HEK293 (cell line): ENCODE measurements at regions not wholly inside any gene's neighbourhood (a gene's known extent, or its start where the extent isn't known, plus 50 kb on each side); places are given as distances from the start of the nearest gene placed in this dataset.

Source experiments
- CTCF ChIA-PET: fragments of 350-600 bp; formaldehyde crosslinking; extraction: SDS; loops from one replicate; lab custom pipeline; 2021; ENCODE audit warnings: antibody characterized with exemption; lab: Yijun Ruan, JAX
- POLR2A ChIA-PET: fragments of 300-600 bp; formaldehyde crosslinking; extraction: SDS; loops from one replicate; lab custom pipeline; 2020; ENCODE audit warnings: antibody characterized with exemption, inconsistent platforms; lab: Yijun Ruan, JAX
- H3K27ac ChIP-seq: fragments of 200-500 bp; sonication (Bioruptor generic); 2 replicates; pipeline ENCODE4 v1.5.1; 2014; ENCODE audit warnings: low read depth, low read length, control low read depth, inconsistent platforms; ENCODE audit errors: extremely low read depth
- H3K36me3 ChIP-seq, 2 experiments: fragments of 200-500 bp in 1 of 2; sonication (Bioruptor generic) in 1 of 2; 1 replicate in 1 of 2; 2 replicates in 1 of 2; pipeline ENCODE4 v1.5.1; 2014 to 2017; ENCODE audit warnings: inconsistent platforms in 2 of 2, low read length in 2 of 2; ENCODE audit not compliant: control insufficient read depth in 2 of 2, insufficient read depth in 1 of 2
- H3K4me1 ChIP-seq: fragments of 200-500 bp; sonication (Bioruptor generic); 2 replicates; pipeline ENCODE4 v1.5.1; 2014; ENCODE audit warnings: mild to moderate bottlenecking, low read length, inconsistent platforms; ENCODE audit not compliant: control insufficient read depth, insufficient read depth
- H3K4me3 ChIP-seq: 2 replicates; pipeline ENCODE4 v1.5.1; 2011; ENCODE audit warnings: low read depth, mild to moderate bottlenecking, control low read depth, low read length, moderate library complexity
- H3K9me3 ChIP-seq: fragments of 200-500 bp; sonication (Bioruptor generic); 2 replicates; pipeline ENCODE4 v1.5.1; 2014; ENCODE audit warnings: low read depth, low read length, inconsistent platforms; ENCODE audit not compliant: control insufficient read depth, insufficient read depth
- GFI1B ChIP-seq: fragments of 450-650 bp; formaldehyde crosslinking; IDR thresholded peaks from 2 replicates; pipeline ENCODE4 v1.5.1; 2016; ENCODE audit warnings: missing biosample characterization, missing genetic modification characterization
- HOXD13 ChIP-seq: sonication (generic); formaldehyde crosslinking; IDR thresholded peaks from 2 replicates; pipeline ENCODE4 v1.8.0; 2022; ENCODE audit warnings: missing genetic modification reagents, borderline replicate concordance
- MEIS1 ChIP-seq: sonication (generic); formaldehyde crosslinking; IDR thresholded peaks from 2 replicates; pipeline ENCODE4 v1.8.1; 2022; ENCODE audit warnings: missing genetic modification reagents, mild to moderate bottlenecking, borderline replicate concordance
- RBAK ChIP-seq: fragments of 450-650 bp; formaldehyde crosslinking; IDR thresholded peaks from 2 replicates; pipeline ENCODE4 v1.5.1; 2016; ENCODE audit warnings: missing biosample characterization, missing genetic modification characterization
- ZFP41 ChIP-seq: fragments of 450-650 bp; formaldehyde crosslinking; IDR thresholded peaks from 2 replicates; pipeline ENCODE4 v1.5.1; 2016; ENCODE audit warnings: missing biosample characterization, missing genetic modification characterization, borderline replicate concordance
- ZNF174 ChIP-seq: fragments of 450-650 bp; formaldehyde crosslinking; IDR thresholded peaks from 2 replicates; pipeline ENCODE4 v1.5.0; 2017; ENCODE audit warnings: missing biosample characterization, mild to moderate bottlenecking, missing genetic modification characterization
- ZNF184 ChIP-seq: fragments of 450-650 bp; IDR thresholded peaks from 2 replicates; pipeline ENCODE4 v1.5.1; 2018; ENCODE audit warnings: missing biosample characterization, mild to moderate bottlenecking, missing genetic modification characterization
- ZNF214 ChIP-seq: fragments of 450-650 bp; formaldehyde crosslinking; IDR thresholded peaks from 2 replicates; pipeline ENCODE4 v1.5.1; 2017; ENCODE audit warnings: missing biosample characterization, mild to moderate bottlenecking, missing genetic modification characterization, borderline replicate concordance
- ZNF23 ChIP-seq: fragments of 450-650 bp; formaldehyde crosslinking; IDR thresholded peaks from 2 replicates; pipeline ENCODE4 v1.5.1; 2016; ENCODE audit warnings: missing biosample characterization, missing genetic modification characterization, borderline replicate concordance
- ZNF416 ChIP-seq: fragments of 450-650 bp; formaldehyde crosslinking; IDR thresholded peaks from 2 replicates; pipeline ENCODE4 v1.5.1; 2016; ENCODE audit warnings: missing biosample characterization, missing genetic modification characterization
- ZNF473 ChIP-seq: fragments of 450-650 bp; formaldehyde crosslinking; IDR thresholded peaks from 2 replicates; pipeline ENCODE4 v1.5.1; 2017; ENCODE audit warnings: missing biosample characterization, missing genetic modification characterization
- ZNF510 ChIP-seq: fragments of 450-650 bp; formaldehyde crosslinking; IDR thresholded peaks from 2 replicates; pipeline ENCODE4 v1.5.1; 2018; ENCODE audit warnings: mild to moderate bottlenecking, missing genetic modification characterization, missing biosample characterization; ENCODE audit not compliant: insufficient replicate concordance
- ZNF544 ChIP-seq: fragments of 450-650 bp; formaldehyde crosslinking; IDR thresholded peaks from 2 replicates; pipeline ENCODE4 v1.5.0; 2017; ENCODE audit warnings: missing biosample characterization, missing genetic modification characterization
- ZNF571 ChIP-seq: fragments of 450-650 bp; formaldehyde crosslinking; IDR thresholded peaks from 2 replicates; pipeline ENCODE4 v1.5.0; 2017; ENCODE audit warnings: missing biosample characterization, missing genetic modification characterization
- TF ChIP-seq, protein P1 (sequence below): fragments of 450-650 bp; formaldehyde crosslinking; IDR thresholded peaks from 2 replicates; pipeline ENCODE4 v1.5.1; 2016; ENCODE audit warnings: missing biosample characterization, missing genetic modification characterization
- TF ChIP-seq, protein P2 (sequence below): fragments of 450-650 bp; formaldehyde crosslinking; IDR thresholded peaks from 2 replicates; pipeline ENCODE4 v1.5.1; 2016; ENCODE audit warnings: missing biosample characterization, missing genetic modification characterization
- TF ChIP-seq, protein P3 (sequence below): sonication (generic); formaldehyde crosslinking; IDR thresholded peaks from 2 replicates; pipeline ENCODE4 v1.8.1; 2022; ENCODE audit warnings: mild to moderate bottlenecking, moderate library complexity, missing genetic modification reagents
- TF ChIP-seq, protein P4 (sequence below): fragments of 450-650 bp; formaldehyde crosslinking; IDR thresholded peaks from 2 replicates; pipeline ENCODE4 v1.5.1; 2016; ENCODE audit warnings: missing biosample characterization, missing genetic modification characterization
- TF ChIP-seq, protein P5 (sequence below): fragments of 450-650 bp; formaldehyde crosslinking; IDR thresholded peaks from 2 replicates; pipeline ENCODE4 v1.5.1; 2017; ENCODE audit warnings: missing biosample characterization, missing genetic modification characterization
- TF ChIP-seq, protein P6 (sequence below): fragments of 450-650 bp; formaldehyde crosslinking; conservative IDR thresholded peaks from 2 replicates; pipeline ENCODE4 v1.5.1; 2016; ENCODE audit warnings: low read depth, missing biosample characterization, missing genetic modification characterization
- TF ChIP-seq, protein P7 (sequence below): fragments of 450-650 bp; IDR thresholded peaks from 2 replicates; pipeline ENCODE4 v1.5.1; 2018; ENCODE audit warnings: missing biosample characterization, missing genetic modification characterization

DNA sequence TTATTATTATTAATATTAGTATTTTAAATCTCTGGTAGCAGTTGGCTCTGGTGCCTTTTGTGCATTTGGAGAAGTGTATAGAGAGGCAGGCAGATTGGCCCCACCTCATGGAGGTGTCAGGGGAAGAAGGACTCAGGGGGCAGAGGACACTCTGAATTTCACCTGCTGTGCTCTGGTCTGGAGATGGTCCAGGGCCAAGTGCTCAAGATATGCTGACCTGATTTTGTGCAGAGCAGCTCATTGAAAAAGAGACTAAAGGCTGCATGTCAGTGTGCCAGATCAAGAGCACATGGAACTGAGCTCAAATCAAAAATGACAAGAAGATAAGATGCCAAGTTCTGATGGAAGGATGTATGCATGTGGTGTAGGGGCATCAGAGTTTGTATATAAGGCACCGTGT lies 323.6 kb upstream of the TNP1 start:
- Histone ChIP-seq H3K27ac (no peak overlapping the region), H3K4me1 (no peaks in the 10 kb centered on the region), H3K9me3 (no peaks in the 10 kb centered on the region), H3K4me3 (no peak overlapping the region), H3K36me3 (no peaks in the 10 kb centered on the region)
- no peak for TF ChIP-seq HOXD13 (CRISPR knock-in tag)
- TF ChIP-seq ZNF473 (tag by site-specific recombination): no peak
- TF ChIP-seq, protein P1, sequence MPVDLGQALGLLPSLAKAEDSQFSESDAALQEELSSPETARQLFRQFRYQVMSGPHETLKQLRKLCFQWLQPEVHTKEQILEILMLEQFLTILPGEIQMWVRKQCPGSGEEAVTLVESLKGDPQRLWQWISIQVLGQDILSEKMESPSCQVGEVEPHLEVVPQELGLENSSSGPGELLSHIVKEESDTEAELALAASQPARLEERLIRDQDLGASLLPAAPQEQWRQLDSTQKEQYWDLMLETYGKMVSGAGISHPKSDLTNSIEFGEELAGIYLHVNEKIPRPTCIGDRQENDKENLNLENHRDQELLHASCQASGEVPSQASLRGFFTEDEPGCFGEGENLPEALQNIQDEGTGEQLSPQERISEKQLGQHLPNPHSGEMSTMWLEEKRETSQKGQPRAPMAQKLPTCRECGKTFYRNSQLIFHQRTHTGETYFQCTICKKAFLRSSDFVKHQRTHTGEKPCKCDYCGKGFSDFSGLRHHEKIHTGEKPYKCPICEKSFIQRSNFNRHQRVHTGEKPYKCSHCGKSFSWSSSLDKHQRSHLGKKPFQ: no peak
- no peak for TF ChIP-seq ZNF23 (tag by site-specific recombination)
- TF ChIP-seq GFI1B (tag by site-specific recombination): no peak
- ChIA-PET CTCF (interaction anchor here (1.0 to 2.2 kb wide), 3 partner anchors 12 to 448 kb away, joined by 3 to 7 read pairs (median 3); no protein-coding TSS in a partner anchor), POLR2A (no interaction called here)

DNA sequence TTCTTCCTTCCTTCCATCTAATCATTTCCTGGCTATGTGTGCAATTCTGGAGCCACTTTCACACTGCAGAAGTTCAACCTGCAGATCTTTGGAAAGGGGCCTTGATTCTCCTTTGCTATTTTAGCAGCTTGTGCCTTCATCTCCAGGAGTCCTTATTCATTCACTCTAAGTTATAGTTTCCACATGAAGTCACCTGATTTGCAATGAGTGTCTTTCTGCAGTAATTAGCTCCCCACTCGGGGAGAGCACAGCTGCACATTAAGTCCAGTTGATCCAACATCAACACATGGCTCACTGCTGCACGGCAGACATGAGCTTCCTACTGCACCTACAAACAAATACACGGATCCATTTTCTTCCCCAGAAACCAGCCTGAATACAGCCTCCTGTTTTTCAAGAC lies 323.1 kb upstream of the TNP1 start:
- ChIA-PET POLR2A (no interaction called here), CTCF (interaction anchor here (1.0 to 2.2 kb wide), 3 partner anchors 11 to 448 kb away, joined by 3 to 7 read pairs (median 3); no protein-coding TSS in a partner anchor)
- H3K9me3 ChIP-seq: no peaks in the 10 kb centered on the region
- H3K4me3 ChIP-seq: no peak overlapping the region
- TF ChIP-seq, protein P2, sequence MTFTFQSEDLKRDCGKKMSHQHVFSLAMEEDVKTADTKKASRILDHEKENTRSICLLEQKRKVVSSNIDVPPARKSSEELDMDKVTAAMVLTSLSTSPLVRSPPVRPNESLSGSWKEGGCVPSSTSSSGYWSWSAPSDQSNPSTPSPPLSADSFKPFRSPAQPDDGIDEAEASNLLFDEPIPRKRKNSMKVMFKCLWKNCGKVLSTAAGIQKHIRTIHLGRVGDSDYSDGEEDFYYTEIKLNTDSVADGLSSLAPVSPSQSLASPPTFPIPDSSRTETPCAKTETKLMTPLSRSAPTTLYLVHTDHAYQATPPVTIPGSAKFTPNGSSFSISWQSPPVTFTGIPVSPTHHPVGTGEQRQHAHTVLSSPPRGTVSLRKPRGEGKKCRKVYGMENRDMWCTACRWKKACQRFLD (tag by site-specific recombination): no peak
- no peak for TF ChIP-seq ZNF174 (tag by site-specific recombination)
- TF ChIP-seq, protein P3, sequence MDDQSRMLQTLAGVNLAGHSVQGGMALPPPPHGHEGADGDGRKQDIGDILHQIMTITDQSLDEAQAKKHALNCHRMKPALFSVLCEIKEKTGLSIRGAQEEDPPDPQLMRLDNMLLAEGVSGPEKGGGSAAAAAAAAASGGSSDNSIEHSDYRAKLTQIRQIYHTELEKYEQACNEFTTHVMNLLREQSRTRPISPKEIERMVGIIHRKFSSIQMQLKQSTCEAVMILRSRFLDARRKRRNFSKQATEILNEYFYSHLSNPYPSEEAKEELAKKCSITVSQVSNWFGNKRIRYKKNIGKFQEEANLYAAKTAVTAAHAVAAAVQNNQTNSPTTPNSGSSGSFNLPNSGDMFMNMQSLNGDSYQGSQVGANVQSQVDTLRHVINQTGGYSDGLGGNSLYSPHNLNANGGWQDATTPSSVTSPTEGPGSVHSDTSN (CRISPR knock-in tag): no peak
- TF ChIP-seq ZNF184 (tag by site-specific recombination): no peak
- TF ChIP-seq MEIS1 (CRISPR knock-in tag): no peak
- TF ChIP-seq RBAK (tag by site-specific recombination): no peak
- TF ChIP-seq ZNF544 (tag by site-specific recombination): no peak
- TF ChIP-seq, protein P4, sequence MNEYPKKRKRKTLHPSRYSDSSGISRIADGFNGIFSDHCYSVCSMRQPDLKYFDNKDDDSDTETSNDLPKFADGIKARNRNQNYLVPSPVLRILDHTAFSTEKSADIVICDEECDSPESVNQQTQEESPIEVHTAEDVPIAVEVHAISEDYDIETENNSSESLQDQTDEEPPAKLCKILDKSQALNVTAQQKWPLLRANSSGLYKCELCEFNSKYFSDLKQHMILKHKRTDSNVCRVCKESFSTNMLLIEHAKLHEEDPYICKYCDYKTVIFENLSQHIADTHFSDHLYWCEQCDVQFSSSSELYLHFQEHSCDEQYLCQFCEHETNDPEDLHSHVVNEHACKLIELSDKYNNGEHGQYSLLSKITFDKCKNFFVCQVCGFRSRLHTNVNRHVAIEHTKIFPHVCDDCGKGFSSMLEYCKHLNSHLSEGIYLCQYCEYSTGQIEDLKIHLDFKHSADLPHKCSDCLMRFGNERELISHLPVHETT (tag by site-specific recombination): no peak
- TF ChIP-seq ZNF416 (tag by site-specific recombination): no peak
- TF ChIP-seq, protein P5, sequence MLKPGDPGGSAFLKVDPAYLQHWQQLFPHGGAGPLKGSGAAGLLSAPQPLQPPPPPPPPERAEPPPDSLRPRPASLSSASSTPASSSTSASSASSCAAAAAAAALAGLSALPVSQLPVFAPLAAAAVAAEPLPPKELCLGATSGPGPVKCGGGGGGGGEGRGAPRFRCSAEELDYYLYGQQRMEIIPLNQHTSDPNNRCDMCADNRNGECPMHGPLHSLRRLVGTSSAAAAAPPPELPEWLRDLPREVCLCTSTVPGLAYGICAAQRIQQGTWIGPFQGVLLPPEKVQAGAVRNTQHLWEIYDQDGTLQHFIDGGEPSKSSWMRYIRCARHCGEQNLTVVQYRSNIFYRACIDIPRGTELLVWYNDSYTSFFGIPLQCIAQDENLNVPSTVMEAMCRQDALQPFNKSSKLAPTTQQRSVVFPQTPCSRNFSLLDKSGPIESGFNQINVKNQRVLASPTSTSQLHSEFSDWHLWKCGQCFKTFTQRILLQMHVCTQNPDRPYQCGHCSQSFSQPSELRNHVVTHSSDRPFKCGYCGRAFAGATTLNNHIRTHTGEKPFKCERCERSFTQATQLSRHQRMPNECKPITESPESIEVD (tag by site-specific recombination): no peak
- TF ChIP-seq, protein P6, sequence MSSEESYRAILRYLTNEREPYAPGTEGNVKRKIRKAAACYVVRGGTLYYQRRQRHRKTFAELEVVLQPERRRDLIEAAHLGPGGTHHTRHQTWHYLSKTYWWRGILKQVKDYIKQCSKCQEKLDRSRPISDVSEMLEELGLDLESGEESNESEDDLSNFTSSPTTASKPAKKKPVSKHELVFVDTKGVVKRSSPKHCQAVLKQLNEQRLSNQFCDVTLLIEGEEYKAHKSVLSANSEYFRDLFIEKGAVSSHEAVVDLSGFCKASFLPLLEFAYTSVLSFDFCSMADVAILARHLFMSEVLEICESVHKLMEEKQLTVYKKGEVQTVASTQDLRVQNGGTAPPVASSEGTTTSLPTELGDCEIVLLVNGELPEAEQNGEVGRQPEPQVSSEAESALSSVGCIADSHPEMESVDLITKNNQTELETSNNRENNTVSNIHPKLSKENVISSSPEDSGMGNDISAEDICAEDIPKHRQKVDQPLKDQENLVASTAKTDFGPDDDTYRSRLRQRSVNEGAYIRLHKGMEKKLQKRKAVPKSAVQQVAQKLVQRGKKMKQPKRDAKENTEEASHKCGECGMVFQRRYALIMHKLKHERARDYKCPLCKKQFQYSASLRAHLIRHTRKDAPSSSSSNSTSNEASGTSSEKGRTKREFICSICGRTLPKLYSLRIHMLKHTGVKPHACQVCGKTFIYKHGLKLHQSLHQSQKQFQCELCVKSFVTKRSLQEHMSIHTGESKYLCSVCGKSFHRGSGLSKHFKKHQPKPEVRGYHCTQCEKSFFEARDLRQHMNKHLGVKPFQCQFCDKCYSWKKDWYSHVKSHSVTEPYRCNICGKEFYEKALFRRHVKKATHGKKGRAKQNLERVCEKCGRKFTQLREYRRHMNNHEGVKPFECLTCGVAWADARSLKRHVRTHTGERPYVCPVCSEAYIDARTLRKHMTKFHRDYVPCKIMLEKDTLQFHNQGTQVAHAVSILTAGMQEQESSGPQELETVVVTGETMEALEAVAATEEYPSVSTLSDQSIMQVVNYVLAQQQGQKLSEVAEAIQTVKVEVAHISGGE (tag by site-specific recombination): no peak
- TF ChIP-seq ZNF510: no peak
- TF ChIP-seq, protein P7, sequence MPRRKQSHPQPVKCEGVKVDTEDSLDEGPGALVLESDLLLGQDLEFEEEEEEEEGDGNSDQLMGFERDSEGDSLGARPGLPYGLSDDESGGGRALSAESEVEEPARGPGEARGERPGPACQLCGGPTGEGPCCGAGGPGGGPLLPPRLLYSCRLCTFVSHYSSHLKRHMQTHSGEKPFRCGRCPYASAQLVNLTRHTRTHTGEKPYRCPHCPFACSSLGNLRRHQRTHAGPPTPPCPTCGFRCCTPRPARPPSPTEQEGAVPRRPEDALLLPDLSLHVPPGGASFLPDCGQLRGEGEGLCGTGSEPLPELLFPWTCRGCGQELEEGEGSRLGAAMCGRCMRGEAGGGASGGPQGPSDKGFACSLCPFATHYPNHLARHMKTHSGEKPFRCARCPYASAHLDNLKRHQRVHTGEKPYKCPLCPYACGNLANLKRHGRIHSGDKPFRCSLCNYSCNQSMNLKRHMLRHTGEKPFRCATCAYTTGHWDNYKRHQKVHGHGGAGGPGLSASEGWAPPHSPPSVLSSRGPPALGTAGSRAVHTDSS (tag by site-specific recombination): no peak
- no peak for TF ChIP-seq ZFP41
- no peak for TF ChIP-seq ZNF571 (tag by site-specific recombination)
- no peak for TF ChIP-seq ZNF214
- H3K27ac ChIP-seq: no peak overlapping the region
- H3K4me1 ChIP-seq: no peaks in the 10 kb centered on the region
- no peaks in the 10 kb centered on the region for H3K36me3 ChIP-seq
